GM18907 (cell line): ENCODE measurements at regions not wholly inside any gene's neighbourhood (a gene's known extent, or its start where the extent isn't known, plus 50 kb on each side); places are given as distances from the start of the nearest gene placed in this dataset.

ENCODE experiments used
- ATAC-seq: cut with Tn5 transposase; IDR thresholded peaks from one replicate; pipeline ENCODE4 v1.9.1; 2021; ENCODE audit warnings: mild to moderate bottlenecking, moderate library complexity; ENCODE audit not compliant: unreplicated experiment

- ATAC-seq: no peak
Measured at GRCh38 chr2:212712466-212712865, 173.9 kb upstream of the ERBB4 start.

DNA sequence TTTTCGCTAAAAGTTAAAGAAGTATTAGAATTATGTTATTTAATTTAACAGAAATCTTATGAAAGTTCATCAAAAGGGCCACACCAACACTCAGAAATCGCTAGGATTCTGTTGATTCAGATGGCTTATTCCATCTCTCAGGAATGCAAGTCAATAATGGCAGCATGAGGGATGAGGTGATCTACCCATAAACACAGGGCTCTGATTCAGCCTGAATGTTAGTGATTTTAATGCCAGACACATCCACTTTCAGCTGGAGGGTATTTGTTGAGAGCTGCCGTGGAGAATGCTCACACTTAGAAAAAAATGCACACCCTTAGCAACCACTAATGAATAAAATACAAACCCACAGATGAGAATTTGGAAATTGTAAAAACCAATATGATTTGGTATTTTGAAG is 173.3 kb upstream of the ERBB4 start:
- no peak for ATAC-seq

DNA sequence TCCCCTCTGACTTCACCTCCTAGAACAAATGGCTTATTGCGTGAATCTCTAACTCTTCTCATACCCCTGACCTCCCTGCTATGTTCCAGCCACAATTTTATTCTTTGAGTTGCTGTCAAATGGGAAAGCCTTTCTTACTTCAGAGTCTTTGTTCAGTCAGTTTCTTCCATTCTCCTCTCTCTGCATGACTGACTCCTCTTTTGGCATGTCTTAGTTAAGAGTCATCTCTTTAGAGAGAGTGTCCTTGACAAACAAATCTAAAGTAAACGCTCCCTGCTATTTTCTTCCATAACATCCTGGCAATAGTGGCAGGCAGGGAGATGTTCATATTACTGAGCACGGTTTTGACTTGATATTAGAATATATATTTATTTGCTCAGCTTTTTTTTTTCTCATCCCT is 170.7 kb upstream of the ERBB4 start:
- ATAC-seq: no peak

DNA sequence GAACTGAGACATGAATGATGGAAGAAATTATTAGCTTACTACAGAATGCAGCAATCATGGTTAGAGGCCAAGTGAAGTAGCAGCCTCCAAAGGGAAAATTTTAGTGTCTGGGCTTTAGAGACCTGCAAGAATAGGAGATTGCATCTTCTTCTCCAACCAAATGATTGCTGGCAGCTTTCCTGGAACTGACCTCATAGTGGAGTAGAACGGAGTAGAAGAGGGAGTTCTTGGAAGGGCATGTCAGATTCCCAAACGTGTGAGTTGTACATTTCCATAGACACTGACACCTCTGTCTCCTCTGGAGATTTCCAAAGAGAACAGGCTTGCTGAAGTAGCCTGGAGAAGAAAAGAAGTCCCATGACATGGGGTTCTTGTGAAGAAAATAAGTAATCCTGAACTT is 169.8 kb upstream of the ERBB4 start:
- no peak for ATAC-seq

DNA sequence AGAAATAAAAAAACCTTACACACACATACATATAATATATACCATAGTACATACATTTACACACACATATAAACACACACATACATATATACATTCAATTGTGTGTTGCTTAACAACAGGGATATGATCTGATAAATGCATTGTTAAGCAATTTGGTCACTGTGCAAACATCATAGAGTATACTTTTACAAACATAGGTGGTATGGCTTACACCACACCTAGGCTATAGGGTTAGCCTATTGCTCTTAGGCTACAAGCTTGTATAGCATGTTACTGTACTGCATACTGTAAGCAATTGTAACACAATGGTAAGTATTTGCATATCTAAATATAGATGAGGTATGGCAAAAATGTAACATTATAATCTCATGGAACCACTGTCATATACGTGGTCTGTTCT is 156.8 kb upstream of the ERBB4 start:
- ATAC-seq: no peak

- ATAC-seq: no peak
Measured at GRCh38 chr2:212694398-212694797, 155.8 kb upstream of the ERBB4 start.

DNA sequence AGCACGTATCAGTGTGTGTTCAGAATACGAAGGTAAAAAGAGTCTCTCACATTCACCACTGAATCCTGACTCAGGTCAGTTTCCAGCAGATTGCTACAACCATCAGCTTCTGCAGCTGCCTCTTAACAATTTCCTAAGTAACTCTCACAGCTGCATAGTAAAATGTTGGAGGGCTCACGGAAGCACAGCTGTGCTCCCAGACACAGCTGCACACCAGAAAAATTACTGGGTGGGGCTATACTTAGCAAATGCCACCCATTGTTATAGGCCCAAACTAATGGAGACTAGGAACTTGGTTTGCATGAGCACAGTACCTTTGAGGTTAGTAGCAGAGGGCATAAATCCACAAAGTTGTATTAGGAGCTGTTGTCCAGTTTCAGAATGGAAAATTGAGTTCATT is 153.9 kb upstream of the ERBB4 start:
- ATAC-seq: no peak

DNA sequence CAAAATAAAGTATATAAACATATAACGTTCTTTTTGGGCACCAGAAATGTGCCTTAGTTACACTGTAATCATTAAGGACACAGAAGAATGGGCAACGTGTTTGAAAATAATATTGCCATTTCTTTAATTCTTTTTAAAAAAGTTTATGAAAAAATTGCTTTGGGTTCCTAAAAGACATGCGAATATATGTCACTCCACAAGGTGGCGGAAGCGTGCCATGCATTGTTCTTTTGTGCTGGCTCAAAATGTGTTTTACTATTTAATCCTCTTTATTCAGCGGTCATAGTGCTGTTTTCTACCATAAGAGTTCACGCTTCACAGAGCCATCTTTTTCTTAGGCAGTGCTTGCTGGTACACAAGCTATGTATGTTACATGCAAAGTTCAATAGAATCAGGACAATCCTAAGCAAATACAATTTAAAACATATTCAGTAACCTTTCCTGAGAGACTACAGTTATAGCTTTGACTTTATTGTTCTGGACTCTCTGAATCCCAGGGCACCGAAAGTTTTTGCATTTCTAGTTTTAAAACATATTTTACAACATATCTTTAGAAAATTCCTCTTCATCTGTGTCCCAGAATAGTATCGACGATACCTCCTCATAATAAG is 147.8 kb upstream of the ERBB4 start:
- peak; percentile 73 for ATAC-seq

- ATAC-seq: peak; percentile 44
Measured at GRCh38 chr2:212683346-212684097, 144.9 kb upstream of the ERBB4 start.

DNA sequence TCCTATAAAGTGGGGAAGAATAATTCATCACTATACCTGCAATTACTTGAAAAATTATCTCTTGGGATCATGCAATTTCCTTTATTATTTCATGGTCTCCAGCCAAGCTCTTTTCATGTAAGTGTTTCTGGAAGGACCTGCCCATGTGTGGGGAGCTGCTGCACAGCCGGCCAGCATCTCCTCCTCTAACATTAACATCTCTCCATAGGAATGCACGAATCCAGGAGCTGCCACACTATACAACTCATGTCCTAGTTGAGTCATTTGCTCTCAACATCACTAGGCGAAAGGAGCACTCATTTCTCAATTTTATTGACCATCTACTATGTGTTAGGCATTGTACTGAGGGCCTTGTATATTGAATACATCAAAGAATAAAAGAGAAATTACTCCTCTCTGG is 144.3 kb upstream of the ERBB4 start:
- no peak for ATAC-seq

- no peak for ATAC-seq
Measured at GRCh38 chr2:212677466-212677865, 138.9 kb upstream of the ERBB4 start.

GRCh38 chr2:212672186-212672585 is 133.6 kb upstream of the ERBB4 start:
- no peak for ATAC-seq

- peak; percentile 60 for ATAC-seq
Measured at GRCh38 chr2:212669761-212670160, 131.2 kb upstream of the ERBB4 start.

GRCh38 chr2:212667751-212668316 is 129.2 kb upstream of the ERBB4 start:
- no peak for ATAC-seq

GRCh38 chr2:212665948-212666347 is 127.3 kb upstream of the ERBB4 start:
- no peak for ATAC-seq

GRCh38 chr2:212659441-212659840 is 120.8 kb upstream of the ERBB4 start:
- ATAC-seq: no peak

DNA sequence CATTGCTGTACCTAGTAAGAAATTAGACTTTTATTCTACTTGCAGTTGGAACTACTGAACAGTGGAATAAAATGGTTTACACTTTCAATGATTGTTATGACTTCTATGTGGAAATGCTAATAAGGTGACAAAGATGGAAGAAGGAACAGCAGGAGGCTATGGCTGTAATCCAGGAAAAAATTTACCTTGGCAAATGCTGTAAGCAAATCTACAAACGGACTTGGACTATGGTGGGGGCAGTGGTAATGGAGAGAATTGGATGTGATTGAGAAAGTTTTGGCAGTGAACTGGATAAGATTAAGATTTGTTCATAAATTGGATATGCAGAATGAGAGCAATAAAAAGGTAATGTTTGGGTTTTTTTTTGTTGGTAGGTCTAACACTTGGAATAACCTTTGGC is 111.0 kb upstream of the ERBB4 start:
- ATAC-seq: no peak

DNA sequence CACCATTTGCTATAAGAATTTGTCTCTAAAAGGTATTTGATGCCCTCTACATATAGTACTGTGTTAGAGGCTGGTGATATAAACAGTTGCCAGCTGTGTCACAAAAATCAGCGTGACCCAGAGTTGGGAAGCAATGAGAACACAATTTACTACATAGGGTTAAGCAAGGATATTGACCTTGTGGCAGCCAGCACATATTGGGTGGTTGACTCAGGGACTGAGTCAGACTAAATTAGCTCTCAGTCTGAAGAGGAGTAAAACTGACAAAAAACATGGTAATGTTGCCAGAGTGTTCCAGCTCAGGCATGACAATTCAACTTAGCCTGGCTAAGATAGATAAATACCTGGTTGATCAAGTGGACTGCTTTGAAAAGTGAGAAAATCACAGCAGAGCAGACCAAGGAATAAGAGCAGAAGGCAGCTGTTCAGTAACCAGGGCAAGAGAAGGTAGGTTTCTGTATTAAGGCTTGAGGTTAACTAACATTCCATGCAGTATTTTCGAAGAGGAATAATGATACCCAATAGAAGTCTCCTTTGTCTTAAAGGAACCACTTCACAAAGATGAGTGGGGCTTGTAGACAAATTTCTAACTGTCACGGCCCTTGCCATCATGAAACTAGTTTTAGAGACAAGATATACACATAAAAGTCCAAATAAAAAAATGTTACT is 108.2 kb upstream of the ERBB4 start:
- no peak for ATAC-seq

- no peak for ATAC-seq
Measured at GRCh38 chr2:212644195-212644837, 105.7 kb upstream of the ERBB4 start.

DNA sequence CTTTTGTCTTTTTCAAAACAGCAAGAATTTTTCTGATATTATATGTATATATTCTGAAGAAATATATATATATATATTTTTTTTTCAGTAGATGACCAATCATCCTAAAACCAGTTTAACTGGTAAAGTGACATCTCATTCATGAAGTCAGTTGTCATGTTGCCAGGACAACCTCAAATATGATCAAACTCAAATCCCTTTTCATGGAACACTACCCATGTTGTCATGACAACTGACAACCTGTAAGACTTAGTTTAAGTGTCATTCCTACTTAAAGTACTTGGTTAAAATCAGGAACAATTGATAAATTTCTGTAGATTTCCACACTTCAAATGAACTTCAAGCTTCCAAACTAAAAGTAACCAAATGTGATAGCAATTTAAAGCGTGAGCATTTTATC is 101.8 kb upstream of the ERBB4 start:
- ATAC-seq: no peak

DNA sequence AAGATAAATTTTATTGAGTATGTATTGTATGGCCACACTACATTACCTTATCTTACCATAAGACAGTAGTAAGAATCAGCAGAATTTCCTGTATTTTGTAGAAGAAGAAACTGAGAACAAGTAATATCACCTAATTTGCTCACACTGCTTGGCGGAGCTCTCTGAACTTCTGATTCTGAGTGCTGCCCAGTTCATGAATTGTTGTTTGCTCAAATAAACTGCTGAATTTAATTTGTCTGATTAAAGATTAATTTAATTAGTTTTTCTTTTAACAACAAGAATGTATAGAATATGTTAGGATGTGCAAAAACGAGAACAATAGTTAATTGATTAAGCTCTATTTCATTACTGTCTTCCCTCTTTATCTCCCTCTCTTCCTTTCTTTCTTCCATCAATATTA is 100.1 kb upstream of the ERBB4 start:
- ATAC-seq: no peak
